Activated T-helper 1 cell treated with anti-CD3 and anti-CD28 coated beads, Interleukin-2, amount 50 U/mL, for 16 hours (primary cell): ENCODE measurements at regions not wholly inside any gene's neighbourhood (a gene's known extent, or its start where the extent isn't known, plus 50 kb on each side); places are given as distances from the start of the nearest gene placed in this dataset.
"Not testable (repeated sequence)": the region's sequence is repeated elsewhere in the genome, so short reads cannot be mapped to it uniquely, and the experiment has no call there.

Experiments
- DNase-seq, 2 donors: peaks; one replicate each; pipeline ENCODE4 v3.0.0-alpha.2; 2020; ENCODE audit warnings: low read depth in 1 of 2, low spot score in 1 of 2

GRCh38 chr15:92705764-92706163 is 50.2 kb upstream of the FAM174B start:
- DNase-seq = no peak

DNA sequence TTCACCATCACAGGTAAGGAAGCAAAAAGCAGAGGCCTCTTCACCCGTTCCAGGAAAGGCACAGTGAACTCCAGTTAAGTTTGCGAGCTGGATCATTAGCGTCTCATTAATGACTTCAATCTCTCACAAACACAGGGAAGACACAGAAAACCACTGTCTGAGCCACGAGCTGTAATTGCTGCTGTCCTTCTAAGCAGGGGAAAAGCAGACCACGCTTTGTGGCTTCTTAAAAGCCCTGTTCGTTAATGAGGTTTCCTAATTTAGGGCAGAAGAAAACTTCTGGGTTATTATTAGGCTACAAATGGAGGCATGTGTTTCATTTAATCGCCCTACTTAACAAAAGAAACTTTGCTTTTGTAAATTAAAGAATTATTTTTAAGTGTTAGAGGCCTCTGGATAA is 50.6 kb upstream of the FAM174B start:
- DNase-seq = no peak

GRCh38 chr15:92707880-92708551 is 52.4 kb upstream of the FAM174B start:
- no peak for DNase-seq

GRCh38 chr15:92708635-92709034 is 53.1 kb upstream of the FAM174B start:
- no peak for DNase-seq

GRCh38 chr15:92709110-92709790 is 53.7 kb upstream of the FAM174B start:
- DNase-seq = no peak

- DNase-seq = no peak
Measured at GRCh38 chr15:92711457-92711831, 55.9 kb upstream of the FAM174B start.

DNA sequence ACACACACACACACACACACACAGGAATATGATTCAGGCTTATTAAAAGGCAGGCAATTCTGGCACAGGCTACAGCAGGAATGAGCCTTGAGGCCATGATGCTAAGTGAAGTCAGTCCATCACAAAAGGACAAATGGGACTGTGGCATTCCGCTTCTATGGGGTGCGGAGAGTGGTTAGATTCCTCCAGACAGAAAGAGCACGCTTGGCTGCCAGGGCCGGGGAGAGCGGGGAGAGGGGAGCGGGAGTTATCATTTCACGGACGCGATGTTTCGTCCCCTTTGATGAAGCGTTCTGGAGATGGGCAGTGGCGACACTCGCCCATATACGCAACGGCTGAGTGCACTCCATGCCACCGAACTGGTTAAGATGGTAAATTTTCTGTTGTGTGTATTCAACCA is 58.5 kb upstream of the FAM174B start:
- no peak for DNase-seq

DNA sequence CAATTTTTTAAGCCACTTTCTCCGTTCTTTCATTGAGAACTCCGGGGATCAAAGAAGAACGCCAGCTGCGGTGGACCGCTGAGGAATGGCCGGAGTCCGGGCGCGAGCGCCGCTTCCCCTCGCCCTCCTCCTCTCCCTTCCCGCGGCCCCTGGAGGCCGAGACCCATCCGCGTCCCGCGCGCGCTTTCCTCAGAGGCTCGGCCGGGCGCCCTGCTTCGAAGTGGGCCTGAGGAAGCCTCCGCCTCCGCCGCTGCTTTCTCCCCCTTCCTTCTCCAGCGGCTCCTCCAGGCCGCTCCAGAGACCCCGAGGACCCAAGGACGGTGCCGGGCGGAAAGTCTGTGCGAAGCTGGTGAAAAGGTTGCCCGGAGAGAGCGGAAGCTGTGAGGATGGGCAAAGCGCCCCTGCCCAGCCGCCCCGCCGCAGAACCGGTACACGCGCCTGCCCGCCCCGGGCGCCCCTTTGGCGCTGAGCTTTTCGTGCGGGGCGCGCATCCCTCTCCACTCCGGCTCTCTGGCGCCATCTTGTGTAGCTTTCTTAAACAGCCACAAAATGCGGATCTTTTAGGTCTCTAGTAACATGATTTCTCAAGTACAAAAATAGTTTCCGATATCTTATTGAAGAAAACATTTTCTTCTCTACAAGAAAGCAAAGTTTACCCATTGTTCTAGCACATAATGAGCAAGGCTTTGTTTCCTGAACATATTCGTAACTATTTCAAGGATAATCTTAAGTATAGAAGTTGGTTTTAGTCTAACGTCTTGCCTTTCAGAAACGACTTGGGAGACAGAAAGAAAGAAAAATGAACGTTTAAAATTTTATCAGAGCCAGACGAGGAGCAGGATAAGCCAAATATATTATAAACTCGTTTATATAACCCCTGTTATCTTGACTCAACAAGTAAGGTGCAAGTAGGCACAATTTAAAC is 59.2 kb upstream of the FAM174B start:
- peak; percentile 52 to 55 for DNase-seq

DNA sequence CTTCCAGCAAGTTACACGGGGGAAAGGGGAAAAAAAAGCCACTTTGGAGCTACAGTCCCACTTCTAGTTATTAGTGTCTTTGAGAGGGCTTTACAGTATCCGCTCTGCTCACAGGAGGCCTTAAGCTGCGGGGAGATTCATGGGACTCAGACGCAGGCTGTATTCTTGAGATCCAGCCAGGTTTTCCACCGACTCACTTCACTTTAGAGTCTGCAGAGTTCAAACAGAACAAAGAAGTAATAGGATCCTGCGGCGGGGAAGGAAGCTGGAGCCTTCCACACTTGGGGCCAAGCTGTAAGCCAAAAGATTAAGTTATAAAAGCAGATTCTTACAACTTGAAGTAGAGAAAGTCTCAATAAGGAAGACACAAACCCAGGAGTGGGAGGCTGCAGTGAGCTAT is 60.2 kb upstream of the FAM174B start:
- DNase-seq = no peak

DNA sequence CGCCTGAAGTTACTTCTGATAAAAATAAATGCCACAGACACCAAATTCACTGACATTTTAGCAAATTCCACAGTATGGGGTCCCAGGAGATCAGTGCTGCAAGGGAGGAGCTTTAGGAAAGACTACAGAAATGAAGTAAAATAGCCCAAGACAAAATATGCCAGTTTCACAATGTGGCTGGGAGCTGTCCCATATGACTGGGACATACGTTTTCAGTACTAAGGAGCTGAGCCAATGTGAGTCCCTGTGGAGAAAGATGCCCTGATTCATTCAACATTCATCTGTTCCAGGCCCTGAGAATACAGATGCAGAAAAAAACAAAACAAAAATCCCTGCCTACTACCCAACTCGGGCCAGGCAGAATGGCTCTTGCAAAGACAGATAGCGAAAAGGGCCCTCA is 63.4 kb upstream of the FAM174B start:
- DNase-seq = no peak

DNA sequence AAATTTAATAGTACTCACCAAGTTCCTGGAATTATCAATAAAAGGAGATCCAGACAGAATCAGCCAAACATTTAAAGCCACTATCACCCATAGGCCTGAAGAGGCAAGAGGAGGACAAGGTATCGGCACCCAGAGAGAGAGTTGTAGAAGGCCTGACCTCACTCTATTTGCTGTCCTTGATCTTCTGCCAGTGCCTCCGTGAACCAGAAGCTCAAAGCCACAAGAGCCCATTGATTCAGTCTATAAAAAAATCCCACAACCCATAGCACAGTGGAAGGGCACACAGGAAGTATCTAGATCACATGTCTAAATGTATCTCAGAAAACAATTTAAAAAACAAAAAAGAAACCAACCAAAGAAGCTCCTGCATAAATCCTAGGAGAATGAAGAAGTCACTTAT is 68.6 kb upstream of the FAM174B start:
- no peak for DNase-seq

DNA sequence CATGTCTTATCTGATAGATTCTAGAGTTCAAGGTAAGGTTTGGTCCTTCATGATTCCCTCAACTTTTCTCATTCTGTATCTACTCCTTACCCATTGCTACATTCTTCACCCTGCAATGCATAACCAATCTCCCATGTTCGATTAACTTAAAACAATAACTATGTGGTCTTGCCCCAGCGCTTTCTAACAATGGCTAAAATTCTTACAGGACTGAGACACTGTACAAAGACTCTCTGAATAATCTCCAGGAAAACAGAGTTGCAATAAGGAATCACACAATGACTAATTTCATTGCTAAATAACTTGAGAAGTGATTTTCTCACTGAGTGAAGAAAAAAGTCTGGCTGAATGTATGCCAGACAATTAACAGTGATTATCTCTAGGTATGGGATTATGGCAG is 69.6 kb upstream of the FAM174B start:
- DNase-seq = no peak

DNA sequence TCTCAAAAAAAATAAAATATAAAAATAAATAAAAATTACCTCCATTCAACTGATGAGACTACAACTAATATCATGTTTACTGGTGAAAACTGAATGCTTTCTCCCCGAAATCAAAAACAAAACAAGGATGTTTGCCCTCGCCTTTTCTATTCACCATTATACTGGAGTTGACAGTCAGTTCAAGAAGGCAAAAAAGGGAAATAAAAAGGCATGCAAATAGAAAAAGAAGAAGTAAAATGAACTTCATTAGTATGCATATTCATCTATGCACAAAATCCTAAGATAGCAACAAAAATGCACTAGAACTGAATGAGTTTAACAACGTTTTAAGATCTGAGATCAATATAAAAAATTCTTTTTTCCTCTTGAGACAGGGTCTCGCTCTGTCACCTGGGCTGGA is 72.7 kb upstream of the FAM174B start:
- no peak for DNase-seq

DNA sequence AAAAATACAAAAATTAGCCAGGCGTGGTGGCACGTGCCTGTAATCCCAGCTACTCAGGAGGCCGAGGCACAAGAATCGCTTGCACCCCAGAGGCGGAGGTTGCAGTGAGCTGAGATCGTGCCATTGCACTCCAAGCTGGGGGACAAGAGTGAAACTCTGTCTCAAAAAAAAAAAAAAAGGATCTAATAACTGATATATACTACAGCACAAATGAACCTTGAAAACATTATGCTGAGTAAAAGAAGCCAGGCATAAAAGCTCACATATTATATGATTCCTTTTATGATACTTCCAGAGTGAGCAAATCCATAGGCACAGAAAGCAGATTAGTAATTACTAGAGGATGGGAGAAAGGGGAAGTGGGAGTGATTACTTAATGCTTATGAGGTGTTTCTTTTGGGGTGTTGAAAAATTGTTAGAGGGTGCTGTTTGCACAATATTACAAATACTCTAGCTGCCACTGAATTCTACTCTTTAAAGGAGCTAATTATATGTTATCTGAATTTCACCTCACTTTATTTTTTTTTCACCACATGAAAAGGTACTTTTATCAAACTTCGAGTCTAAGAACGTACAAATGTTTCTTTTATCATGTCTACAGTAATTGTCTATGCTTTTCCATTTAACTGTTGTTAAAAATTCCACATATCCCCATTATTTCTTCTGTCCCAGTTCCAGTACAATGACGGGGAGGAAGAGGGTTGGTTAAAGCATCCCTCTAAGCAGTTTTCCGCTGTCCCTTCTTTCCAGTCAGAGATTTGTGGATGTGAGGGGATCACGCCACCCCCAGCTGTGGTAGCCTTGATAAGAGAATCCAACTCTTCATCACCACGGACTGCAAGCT is 77.7 kb upstream of the FAM174B start:
- DNase-seq = no peak

GRCh38 chr15:92733934-92734521 is 78.5 kb upstream of the FAM174B start:
- DNase-seq = no peak

DNA sequence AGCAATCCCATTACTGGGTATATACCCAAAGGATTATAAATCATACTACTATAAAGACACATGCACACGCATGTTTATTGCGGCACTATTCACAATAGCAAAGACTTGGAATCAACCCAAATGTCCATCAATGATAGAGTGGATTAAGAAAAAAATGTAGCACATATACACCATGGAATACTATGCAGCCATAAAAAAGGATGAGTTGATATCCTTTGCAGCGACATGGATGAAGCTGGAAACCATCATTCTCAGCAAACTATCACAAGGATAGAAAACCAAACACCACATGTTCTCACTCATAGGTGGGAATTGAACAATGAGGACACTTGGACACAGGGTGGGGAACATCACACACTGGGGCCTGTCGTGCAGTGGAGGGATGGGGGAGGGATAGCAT is 83.7 kb upstream of the FAM174B start:
- DNase-seq = not testable (repeated sequence)

DNA sequence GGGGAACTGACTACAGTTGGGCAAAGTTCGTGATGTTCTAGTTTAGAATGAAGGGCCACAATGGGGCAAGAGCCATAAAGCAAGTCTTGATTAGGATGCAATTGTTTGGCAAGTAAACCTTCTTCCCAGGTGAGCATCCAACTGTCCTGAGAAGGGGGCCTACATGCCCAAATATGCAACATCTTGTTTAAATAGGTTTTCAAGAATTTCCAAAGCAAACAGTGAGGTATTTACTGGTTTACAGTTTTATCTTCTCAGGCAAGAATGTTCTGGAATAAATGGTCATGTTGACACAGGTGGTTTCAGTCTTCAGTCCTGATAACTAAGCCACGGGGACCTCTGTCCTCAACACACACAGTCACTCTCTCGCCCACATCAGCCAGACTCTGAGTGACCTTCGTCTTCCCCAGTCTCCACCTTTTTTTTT is 90.3 kb upstream of the FAM174B start:
- no peak for DNase-seq

DNA sequence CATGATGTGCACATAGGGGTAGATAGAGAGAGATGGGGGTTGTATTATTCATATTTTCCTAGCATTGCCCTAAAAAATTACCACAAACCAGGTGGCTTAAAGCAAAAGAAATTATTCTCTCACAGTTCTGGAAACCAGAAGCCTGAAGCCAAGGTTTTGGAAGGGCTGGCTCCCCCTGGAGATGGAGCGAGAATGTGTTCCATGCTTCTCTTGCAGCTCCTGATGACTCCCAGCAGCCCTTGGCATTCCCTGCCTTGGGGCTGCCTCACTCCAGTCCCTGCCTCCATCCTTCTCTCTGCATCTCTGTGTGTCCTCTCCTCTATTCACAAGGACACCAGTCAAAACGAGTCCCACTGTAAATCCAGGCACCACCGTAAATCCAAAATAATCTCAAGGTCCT is 91.5 kb upstream of the FAM174B start:
- DNase-seq = no peak

GRCh38 chr15:92749216-92749615 is 93.6 kb upstream of the FAM174B start:
- no peak for DNase-seq

DNA sequence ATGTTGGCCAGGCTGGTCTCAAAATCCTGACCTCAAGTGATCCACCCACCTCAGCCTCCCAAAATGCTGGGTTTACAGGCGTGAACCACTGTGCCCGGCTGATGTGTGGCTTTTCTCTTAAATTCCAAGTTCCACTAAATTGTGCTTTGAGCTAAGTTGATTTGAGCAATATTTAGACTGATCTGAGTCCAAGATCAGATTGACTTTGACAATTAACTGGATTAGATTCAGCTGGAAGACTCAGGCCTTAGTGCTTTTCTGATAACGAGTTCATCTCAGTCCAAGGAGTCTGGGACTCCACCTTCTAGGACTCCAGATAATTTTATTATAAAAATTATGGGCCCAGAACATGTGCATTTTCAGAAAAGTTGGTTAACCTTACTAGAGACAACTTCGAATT is 94.4 kb upstream of the FAM174B start:
- no peak for DNase-seq

DNA sequence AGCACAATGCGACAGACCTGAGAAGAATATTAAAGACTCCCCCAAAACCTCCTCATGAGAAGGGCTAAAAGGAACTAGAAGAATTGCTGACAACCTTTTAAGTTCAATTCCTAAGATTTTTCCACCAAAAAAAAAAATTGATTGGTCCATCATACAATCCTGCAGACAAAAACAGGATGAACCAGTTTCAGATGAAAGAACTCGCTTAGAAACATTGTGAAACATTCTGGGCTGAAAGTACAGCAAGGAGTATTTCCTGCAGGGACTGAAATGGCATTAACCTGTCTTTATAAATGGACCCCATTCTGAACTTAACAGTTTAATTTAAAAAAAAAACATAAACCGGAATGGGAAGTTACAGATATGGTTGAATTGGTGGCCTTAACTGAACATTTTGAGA is 96.0 kb upstream of the FAM174B start:
- no peak for DNase-seq
